Heart right ventricle (tissue), 16 donors: ENCODE measurements at regions not wholly inside any gene's neighbourhood (a gene's known extent, or its start where the extent isn't known, plus 50 kb on each side); places are given as distances from the start of the nearest gene placed in this dataset.

ENCODE experiments used
- ATAC-seq, 8 donors: fragments of 200-7000 bp; cut with Tn5 transposase; one replicate each; pipeline ENCODE4 v1.9.1; 2020; ENCODE audit warnings: mild to moderate bottlenecking in 8 of 8, moderate library complexity in 8 of 8, moderate number of reproducible peaks in 1 of 8
- DNase-seq, 2 donors: peaks; one replicate each; pipeline ENCODE4 v3.0.0-alpha.2; 2020
- H3K27ac ChIP-seq, 10 donors: fragments of 200-600 bp; sonication (generic) in 2 of 10; one replicate each; pipeline versions ENCODE4 v1.5.0 to v1.8.0; 2020 to 2022; ENCODE audit warnings: mild to moderate bottlenecking in 3 of 10
- H3K27me3 ChIP-seq, 7 donors: fragments of 200-600 bp; one replicate each; pipeline ENCODE4 v1.8.0; 2021 to 2022; ENCODE audit warnings: mild to moderate bottlenecking in 2 of 7
- H3K36me3 ChIP-seq, 9 donors: fragments of 200-600 bp; sonication (generic) in 1 of 9; one replicate each; pipeline versions ENCODE4 v1.5.0 to v1.8.0; 2020 to 2022; ENCODE audit warnings: mild to moderate bottlenecking in 2 of 9
- H3K4me1 ChIP-seq, 9 donors: fragments of 200-600 bp; sonication (generic) in 1 of 9; one replicate each; pipeline versions ENCODE4 v1.5.0 to v1.8.0; 2020 to 2022; ENCODE audit warnings: mild to moderate bottlenecking in 4 of 9
- H3K4me3 ChIP-seq, 10 donors: fragments of 200-600 bp; sonication (generic) in 2 of 10; one replicate each; pipeline versions ENCODE4 v1.5.0 to v1.8.0; 2020 to 2022; ENCODE audit warnings: mild to moderate bottlenecking in 7 of 10, moderate library complexity in 2 of 10
- H3K9me3 ChIP-seq, 11 donors: fragments of 200-600 bp in 10 of 11; sonication (generic) in 2 of 11; one replicate each; pipeline versions ENCODE4 v1.5.0 to v1.8.0; 2013 to 2022; ENCODE audit warnings: mild to moderate bottlenecking in 2 of 11, control low read depth in 1 of 11, moderate library complexity in 1 of 11
- CTCF ChIP-seq, 9 donors: fragments of 200-600 bp; sonication (generic) in 2 of 9; IDR thresholded peaks; one replicate each; pipeline versions ENCODE4 v1.5.0 to v1.8.0; 2021 to 2022; ENCODE audit warnings: antibody characterized with exemption in 9 of 9, mild to moderate bottlenecking in 5 of 9, moderate library complexity in 1 of 9
- WGBS, 2 donors: extraction: QIAGEN DNeasy Blood & Tissue Kit; methylation state at CpG; one replicate each; pipeline ENCODE4 v1.1.7; 2013; ENCODE audit warnings: inconsistent platforms in 1 of 2; 5-methylcytosine and 5-hydroxymethylcytosine counted together
- intact Hi-C, 10 donors: fragments of 100-400 bp; cut with DNase I; formaldehyde crosslinking; loops; one replicate each; pipeline versions ENCODE4 v1.11.1 to v1.14.2; 2022
- donor health status: Arrhythmogenic right ventricular cardiomyopathy.
- donor health status: ischemic (EF 13 %, LVEDD 7.1; RV severe dilation, severe dysfunction).
- donor health status: healthy with polysubstance abuse.
- donor health status: DM: no; HTN: yes; CAD: no.
- donor health status: DM: no; HTN: no; CAD: no.
- donor health status: ischemic (EF 25% LVEDD 6.9; RV normal size, moderate dysfunction).
- donor health status: ischemic (EF 25% LVEDD 5.7; RV mildly dilated, moderate dysfunction).
- donor health status: healthy.
- donor health status: DM: yes; HTN: yes; CAD: no.
- donor health status: Ischemic cardiomyopathy.
- donor health status: ischemic (EF 35%, LVEDD 5.7; RV mildly dilated, moderate dysfunction).
- donor health status: nonischemic (EF 11% LVEDD 7.7; RV severe dilation, severe dysfunction).
- donor health status: DM: yes; HTN: yes; CAD: no.
- donor health status: PGD.
- donor health status: ischemic (EF 29% LVEDD 5.4; RV normal size, mild dysfunction).
- donor health status: nonischemic (EF 23%, LVEDD 6.1; RV moderate dilation, normal function).

GRCh38 chr16:7270006-7270405, 62.6 kb upstream of the RBFOX1 start:
- no peak for TF ChIP-seq CTCF (IDR thresholded peaks at IDR 0.05)

GRCh38 chr16:7268182-7268581, 64.5 kb upstream of the RBFOX1 start:
- H3K9me3 ChIP-seq = no peaks in the 10 kb centered on the region
- H3K4me1 ChIP-seq = no peaks in the 10 kb centered on the region
- TF ChIP-seq CTCF (IDR thresholded peaks at IDR 0.05) = peak; percentile 48 to 71 (median 66)
- WGBS, 2 donors = 10% methylated on average over 6 of the region's 6 CpGs
- intact Hi-C loops = loop anchor here in 2 of 10 donors (5.0 to 10.0 kb wide), 3 partner anchors 57 to 907 kb away; no protein-coding TSS in a partner anchor
- H3K27me3 ChIP-seq = no peaks in the 10 kb centered on the region
- no peak overlapping the region for H3K27ac ChIP-seq
- peak in 6 of 8 donors; percentile 4 to 63 (median 32) for ATAC-seq
- DNase-seq = peak in 1 of 2 donors; percentile 18
- no peaks in the 10 kb centered on the region for H3K36me3 ChIP-seq
- no peak overlapping the region for H3K4me3 ChIP-seq

More at GRCh38 chr16:7270006-7270405, 62.6 kb upstream of the RBFOX1 start:
- Histone ChIP-seq H3K27me3 (no peaks in the 10 kb centered on the region), H3K9me3 (no peaks in the 10 kb centered on the region), H3K27ac (no peak overlapping the region), H3K4me3 (no peak overlapping the region), H3K4me1 (no peaks in the 10 kb centered on the region), H3K36me3 (no peaks in the 10 kb centered on the region)
- DNase-seq = no peak
- no peak for ATAC-seq
- WGBS, 2 donors = 66 to 79% methylated on average over 4 of the region's 4 CpGs
- intact Hi-C loops = no loop called here

GRCh38 chr16:7257016-7257415, 75.6 kb upstream of the RBFOX1 start:
- 40 to 43% methylated on average over 11 of the region's 11 CpGs for WGBS, 2 donors
- H3K36me3 ChIP-seq = no peaks in the 10 kb centered on the region
- intact Hi-C loops = no loop called here
- peaks cover 0 to 35% (median 8%) of the 10 kb centered on the region in 7 donors for H3K27me3 ChIP-seq
- H3K9me3 ChIP-seq = no peaks in the 10 kb centered on the region
- no peak overlapping the region for H3K27ac ChIP-seq
- no peaks in the 10 kb centered on the region for H3K4me1 ChIP-seq
- H3K4me3 ChIP-seq = no peak overlapping the region
- DNase-seq = no peak
- no peak for ATAC-seq
- TF ChIP-seq CTCF (IDR thresholded peaks at IDR 0.05) = no peak

GRCh38 chr16:7246578-7246977, 86.1 kb upstream of the RBFOX1 start:
- WGBS, 2 donors = 27 to 29% methylated on average over 6 of the region's 6 CpGs
- Histone ChIP-seq H3K4me1 (no peaks in the 10 kb centered on the region), H3K36me3 (no peaks in the 10 kb centered on the region), H3K27ac (no peak overlapping the region), H3K4me3 (no peak overlapping the region), H3K27me3 (peaks cover 0 to 24% (median 0%) of the 10 kb centered on the region in 7 donors), H3K9me3 (no peaks in the 10 kb centered on the region)
- no peak for TF ChIP-seq CTCF (IDR thresholded peaks at IDR 0.05)
- DNase-seq = no peak
- intact Hi-C loops = no loop called here
- ATAC-seq = no peak
